ENCODE measurements at regions not wholly inside any gene's neighbourhood (a gene's known extent, or its start where the extent isn't known, plus 50 kb on each side); places are given as distances from the start of the nearest gene placed in this dataset.

- TF ChIP-seq CTCF (IDR thresholded peaks at IDR 0.05 in 2 of 3, conservative IDR thresholded peaks at IDR 0.05 in 1 of 3; ENCODE audit: borderline replicate concordance in 1 of 3, insufficient read depth in 1 of 3, low read depth in 2 of 3, low read length in 2 of 3): no peak
- no peak for TF ChIP-seq ZNF274 (IDR thresholded peaks at IDR 0.05; ENCODE audit: low read depth, low read length)
- TF ChIP-seq RAD21 (IDR thresholded peaks at IDR 0.05; ENCODE audit: low read depth): no peak
- TF ChIP-seq YY1 (IDR thresholded peaks at IDR 0.05; ENCODE audit: extremely low read depth, insufficient replicate concordance, low read depth, low read length): no peak
- TF ChIP-seq ATF3 (IDR thresholded peaks at IDR 0.05): no peak
- TF ChIP-seq TCF7L2 (IDR thresholded peaks at IDR 0.05; ENCODE audit: borderline replicate concordance, extremely low read depth, insufficient read depth, insufficient read length): no peak
- TF ChIP-seq FOSL1 (IDR thresholded peaks at IDR 0.05; ENCODE audit: low read depth): no peak
- no peak for TF ChIP-seq POLR2A (IDR thresholded peaks at IDR 0.05; ENCODE audit: borderline replicate concordance, extremely low read depth, insufficient read depth, insufficient read length)
- no peak for TF ChIP-seq POLR2AphosphoS5 (IDR thresholded peaks at IDR 0.05; ENCODE audit: low read depth, low read length)
- no peak for TF ChIP-seq CEBPB (IDR thresholded peaks at IDR 0.05; ENCODE audit: low read depth)
- TF ChIP-seq EZH2phosphoT487 (IDR thresholded peaks at IDR 0.05; ENCODE audit: borderline replicate concordance): no peak
- no peak for TF ChIP-seq SP1 (IDR thresholded peaks at IDR 0.05; ENCODE audit: low read depth)
Observed at GRCh38 chrX:76996641-76997040, 450.5 kb upstream of the FGF16 start (continued).

- no TSS peak for BruUV-seq (replicated peaks)
- CTCF ChIA-PET: no interaction called here
- TF ChIP-seq CBX3 (IDR thresholded peaks at IDR 0.05; ENCODE audit: low read depth) (no peak), ELF1 (IDR thresholded peaks at IDR 0.05; ENCODE audit: borderline replicate concordance, low read depth) (no peak), MAX (IDR thresholded peaks at IDR 0.05) (no peak), POLR2A (IDR thresholded peaks at IDR 0.05; ENCODE audit: borderline replicate concordance, extremely low read depth, insufficient read depth, insufficient read length) (no peak), ZNF274 (IDR thresholded peaks at IDR 0.05; ENCODE audit: low read depth, low read length) (no peak), EZH2 (IDR thresholded peaks at IDR 0.05) (no peak), CEBPB (IDR thresholded peaks at IDR 0.05; ENCODE audit: low read depth) (no peak), EGR1 (IDR thresholded peaks at IDR 0.05; ENCODE audit: low read depth) (no peak), FOSL1 (IDR thresholded peaks at IDR 0.05; ENCODE audit: low read depth) (no peak), RAD21 (IDR thresholded peaks at IDR 0.05; ENCODE audit: low read depth) (no peak), JUND (IDR thresholded peaks at IDR 0.05) (no peak), REST (IDR thresholded peaks at IDR 0.05; ENCODE audit: low read depth) (no peak)
Observed at GRCh38 chrX:77003530-77003929, 443.7 kb upstream of the FGF16 start.

More at GRCh38 chrX:77003530-77003929, 443.7 kb upstream of the FGF16 start:
- intact Hi-C loops (cut with micrococcal nuclease): no loop called here
- ChIA-PET POLR2A (no interaction called here), RAD21 (ENCODE audit: low non-redundant PET in 1 of 2, low total read pairs in 2 of 2, uncharacterized antibody in 2 of 2, unreplicated experiment in 2 of 2) (no interaction called here)
- H3K4me3 ChIP-seq (replicated peaks in 1 of 2; ENCODE audit: low read depth in 1 of 2, low read length in 2 of 2): no peak overlapping the region
- DNase-seq (ENCODE audit: low read depth, low spot score) (no peak), ATAC-seq (no peak)
- H3K79me2 ChIP-seq (ENCODE audit: insufficient read depth, low read length): no peaks in the 10 kb centered on the region
- no peaks in the 10 kb centered on the region for H3K9me2 ChIP-seq (ENCODE audit: insufficient read depth)
- no peaks in the 10 kb centered on the region for H4K20me1 ChIP-seq (ENCODE audit: insufficient read depth)
- H3K9me3 ChIP-seq (ENCODE audit: control insufficient read depth in 1 of 2, insufficient read depth in 1 of 2, low read depth in 1 of 2, low read length in 2 of 2): no peaks in the 10 kb centered on the region
- no peaks in the 10 kb centered on the region for H3K4me1 ChIP-seq (ENCODE audit: control insufficient read depth in 1 of 2, insufficient read depth in 2 of 2, low read length in 2 of 2)
- H3K36me3 ChIP-seq (ENCODE audit: control insufficient read depth in 1 of 2, insufficient read depth in 2 of 2, low read length in 2 of 2): no peaks in the 10 kb centered on the region
- no peak overlapping the region for H3K4me2 ChIP-seq (ENCODE audit: low read length)
- H3K27me3 ChIP-seq (ENCODE audit: insufficient read depth, low read length): no peaks in the 10 kb centered on the region
- H3K27ac ChIP-seq (ENCODE audit: low read depth, low read length): no peak overlapping the region
- H3K9ac ChIP-seq (ENCODE audit: low read length): no peak overlapping the region
- no peak overlapping the region for H2AFZ ChIP-seq (ENCODE audit: low read depth, low read length, poor library complexity, severe bottlenecking)
